IMR-90 (cell line): ENCODE measurements at regions not wholly inside any gene's neighbourhood (a gene's known extent, or its start where the extent isn't known, plus 50 kb on each side); places are given as distances from the start of the nearest gene placed in this dataset.

Source experiments
- BHLHE40 ChIP-seq: fragments of 150-350 bp; IDR thresholded peaks from 2 replicates; pipeline ENCODE4 v1.6.1; 2016; ENCODE audit warnings: mild to moderate bottlenecking, low read depth, low read length
- CEBPB ChIP-seq: IDR thresholded peaks from 2 replicates; pipeline ENCODE4 v1.6.1; 2012; ENCODE audit warnings: low read depth, low read length, improper control_type of control experiment
- MAFK ChIP-seq: IDR thresholded peaks from 2 replicates; pipeline ENCODE4 v1.6.1; 2012; ENCODE audit warnings: low read depth, low read length, improper control_type of control experiment
- MXI1 ChIP-seq: IDR thresholded peaks from 2 replicates; pipeline ENCODE4 v1.6.1; 2012; ENCODE audit warnings: low read depth, mild to moderate bottlenecking, low read length, moderate library complexity, borderline replicate concordance
- NFE2L2 ChIP-seq: fragments of 150-350 bp; IDR thresholded peaks from 2 replicates; pipeline ENCODE4 v1.6.1; 2016; ENCODE audit warnings: low read depth, mild to moderate bottlenecking, low read length
- POLR2A ChIP-seq: IDR thresholded peaks from 2 replicates; pipeline ENCODE4 v1.6.1; 2012; ENCODE audit warnings: mild to moderate bottlenecking, low read depth, low read length
- RFX5 ChIP-seq: IDR thresholded peaks from 2 replicates; pipeline ENCODE4 v1.8.0; 2012; ENCODE audit warnings: low read depth, mild to moderate bottlenecking, low read length, moderate library complexity
- SMC3 ChIP-seq: fragments of 150-350 bp; IDR thresholded peaks from 2 replicates; pipeline ENCODE4 v1.6.1; 2016; ENCODE audit warnings: low read depth, mild to moderate bottlenecking, antibody characterized with exemption, low read length, moderate library complexity
- TF ChIP-seq, protein P1 (sequence below): conservative IDR thresholded peaks from 2 replicates; pipeline ENCODE4 v1.5.1; 2012; ENCODE audit warnings: mild to moderate bottlenecking, low read depth, low read length, improper control_type of control experiment
- TF ChIP-seq, protein P2 (sequence below): fragments of 150-350 bp; IDR thresholded peaks from 2 replicates; pipeline ENCODE4 v1.6.1; 2017; ENCODE audit warnings: mild to moderate bottlenecking, antibody characterized with exemption, low read length, low read depth

DNA sequence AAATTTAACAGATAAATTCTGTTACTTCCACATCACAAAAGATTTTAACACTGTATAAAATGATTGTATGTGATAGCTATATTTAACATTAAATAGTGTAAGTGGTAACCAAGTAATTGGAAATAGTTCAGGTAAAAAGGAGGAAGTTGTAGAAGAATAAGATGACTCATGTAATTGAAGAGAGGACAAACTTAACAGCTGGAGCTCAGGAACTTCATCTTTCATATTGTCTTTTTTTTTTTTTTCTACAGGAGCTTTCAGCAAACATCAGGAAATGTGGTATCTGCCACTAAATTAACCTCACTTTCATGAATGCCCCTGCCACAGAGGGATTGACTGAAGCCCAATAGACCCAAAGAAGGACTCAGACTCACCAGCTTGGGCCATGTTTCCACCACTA lies 188.4 kb upstream of the VEGFC start:
- TF ChIP-seq, protein P1, sequence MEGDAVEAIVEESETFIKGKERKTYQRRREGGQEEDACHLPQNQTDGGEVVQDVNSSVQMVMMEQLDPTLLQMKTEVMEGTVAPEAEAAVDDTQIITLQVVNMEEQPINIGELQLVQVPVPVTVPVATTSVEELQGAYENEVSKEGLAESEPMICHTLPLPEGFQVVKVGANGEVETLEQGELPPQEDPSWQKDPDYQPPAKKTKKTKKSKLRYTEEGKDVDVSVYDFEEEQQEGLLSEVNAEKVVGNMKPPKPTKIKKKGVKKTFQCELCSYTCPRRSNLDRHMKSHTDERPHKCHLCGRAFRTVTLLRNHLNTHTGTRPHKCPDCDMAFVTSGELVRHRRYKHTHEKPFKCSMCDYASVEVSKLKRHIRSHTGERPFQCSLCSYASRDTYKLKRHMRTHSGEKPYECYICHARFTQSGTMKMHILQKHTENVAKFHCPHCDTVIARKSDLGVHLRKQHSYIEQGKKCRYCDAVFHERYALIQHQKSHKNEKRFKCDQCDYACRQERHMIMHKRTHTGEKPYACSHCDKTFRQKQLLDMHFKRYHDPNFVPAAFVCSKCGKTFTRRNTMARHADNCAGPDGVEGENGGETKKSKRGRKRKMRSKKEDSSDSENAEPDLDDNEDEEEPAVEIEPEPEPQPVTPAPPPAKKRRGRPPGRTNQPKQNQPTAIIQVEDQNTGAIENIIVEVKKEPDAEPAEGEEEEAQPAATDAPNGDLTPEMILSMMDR = no peak
- TF ChIP-seq RFX5 = no peak
- no peak for TF ChIP-seq POLR2A
- TF ChIP-seq CEBPB = no peak
- TF ChIP-seq, protein P2, sequence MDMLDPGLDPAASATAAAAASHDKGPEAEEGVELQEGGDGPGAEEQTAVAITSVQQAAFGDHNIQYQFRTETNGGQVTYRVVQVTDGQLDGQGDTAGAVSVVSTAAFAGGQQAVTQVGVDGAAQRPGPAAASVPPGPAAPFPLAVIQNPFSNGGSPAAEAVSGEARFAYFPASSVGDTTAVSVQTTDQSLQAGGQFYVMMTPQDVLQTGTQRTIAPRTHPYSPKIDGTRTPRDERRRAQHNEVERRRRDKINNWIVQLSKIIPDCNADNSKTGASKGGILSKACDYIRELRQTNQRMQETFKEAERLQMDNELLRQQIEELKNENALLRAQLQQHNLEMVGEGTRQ = no peak
- TF ChIP-seq BHLHE40 = no peak
- no peak for TF ChIP-seq SMC3
- no peak for TF ChIP-seq MAFK
- no peak for TF ChIP-seq MXI1
- no peak for TF ChIP-seq NFE2L2
